Natural killer cell (primary cell): ENCODE measurements at regions not wholly inside any gene's neighbourhood (a gene's known extent, or its start where the extent isn't known, plus 50 kb on each side); places are given as distances from the start of the nearest gene placed in this dataset.
A peak's percentile ranks its signal among the peaks of the same experiment; 100 is the strongest.

ENCODE experiments used
- ATAC-seq, 3 donors: fragments of 150-1000 bp in 2 of 3; fragments of 200-7000 bp in 1 of 3; cut with Tn5 transposase; 1 replicate in 1 of 3; 2 replicates in 2 of 3; pipeline ENCODE4 v1.10.0; 2021; ENCODE audit warnings: mild to moderate bottlenecking in 2 of 3, moderate library complexity in 2 of 3
- DNase-seq, 2 donors: peaks; one replicate each; pipeline versions ENCODE4 v3.0.0 to v3.0.0-alpha.2; 2013 to 2021; ENCODE audit warnings: mixed read lengths in 1 of 2
- H3K27ac ChIP-seq: one replicate; pipeline ENCODE4 v1.5.1; 2013; ENCODE audit warnings: mild to moderate bottlenecking, low read length
- H3K27me3 ChIP-seq: one replicate; pipeline ENCODE4 v1.6.1; 2013; ENCODE audit warnings: low read length; ENCODE audit not compliant: control insufficient read depth, insufficient read depth
- H3K36me3 ChIP-seq: one replicate; pipeline ENCODE4 v1.6.1; 2013; ENCODE audit warnings: low read length; ENCODE audit not compliant: control insufficient read depth, insufficient read depth
- H3K4me1 ChIP-seq: one replicate; pipeline ENCODE4 v1.6.1; 2013; ENCODE audit warnings: low read length; ENCODE audit not compliant: control insufficient read depth, insufficient read depth
- H3K4me3 ChIP-seq: one replicate; pipeline ENCODE4 v1.5.1; 2013; ENCODE audit warnings: low read length
- H3K9me3 ChIP-seq: one replicate; pipeline ENCODE4 v1.6.1; 2013; ENCODE audit warnings: low read length; ENCODE audit not compliant: control insufficient read depth, insufficient read depth
- H3K27ac Mint-ChIP-seq, 2 donors: one replicate each; pipeline ENCODE4 v1.8.0; 2022; ENCODE audit warnings: mild to moderate bottlenecking in 2 of 2, mixed read lengths in 2 of 2, moderate library complexity in 1 of 2
- H3K27me3 Mint-ChIP-seq, 2 donors: one replicate each; pipeline ENCODE4 v1.8.0; 2022; ENCODE audit warnings: low read depth in 2 of 2, mixed read lengths in 2 of 2
- H3K36me3 Mint-ChIP-seq: one replicate; pipeline ENCODE4 v1.8.0; 2022; ENCODE audit warnings: mixed read lengths
- H3K4me1 Mint-ChIP-seq, 2 donors: one replicate each; pipeline ENCODE4 v1.8.0; 2022; ENCODE audit warnings: mixed read lengths in 2 of 2
- H3K4me3 Mint-ChIP-seq: one replicate; pipeline ENCODE4 v1.8.0; 2022; ENCODE audit warnings: mild to moderate bottlenecking, moderate library complexity, mixed read lengths
- H3K9me3 Mint-ChIP-seq, 2 donors: one replicate each; pipeline ENCODE4 v1.8.0; 2022; ENCODE audit warnings: mixed read lengths in 2 of 2
- WGBS: methylation state at CpG from one replicate; pipeline ENCODE4 v1.1.7; 2013; ENCODE audit warnings: missing lambda C conversion rate; ENCODE audit not compliant: insufficient coverage; 5-methylcytosine and 5-hydroxymethylcytosine counted together
- intact Hi-C: fragments of 100-400 bp; cut with micrococcal nuclease; formaldehyde crosslinking; loops from one replicate; pipeline ENCODE4 v1.14.2; 2022
- TF ChIP-seq, protein P1 (sequence below): fragments of 200-600 bp; IDR thresholded peaks from one replicate; pipeline ENCODE4 v1.8.0; 2022; ENCODE audit warnings: antibody characterized with exemption

DNA sequence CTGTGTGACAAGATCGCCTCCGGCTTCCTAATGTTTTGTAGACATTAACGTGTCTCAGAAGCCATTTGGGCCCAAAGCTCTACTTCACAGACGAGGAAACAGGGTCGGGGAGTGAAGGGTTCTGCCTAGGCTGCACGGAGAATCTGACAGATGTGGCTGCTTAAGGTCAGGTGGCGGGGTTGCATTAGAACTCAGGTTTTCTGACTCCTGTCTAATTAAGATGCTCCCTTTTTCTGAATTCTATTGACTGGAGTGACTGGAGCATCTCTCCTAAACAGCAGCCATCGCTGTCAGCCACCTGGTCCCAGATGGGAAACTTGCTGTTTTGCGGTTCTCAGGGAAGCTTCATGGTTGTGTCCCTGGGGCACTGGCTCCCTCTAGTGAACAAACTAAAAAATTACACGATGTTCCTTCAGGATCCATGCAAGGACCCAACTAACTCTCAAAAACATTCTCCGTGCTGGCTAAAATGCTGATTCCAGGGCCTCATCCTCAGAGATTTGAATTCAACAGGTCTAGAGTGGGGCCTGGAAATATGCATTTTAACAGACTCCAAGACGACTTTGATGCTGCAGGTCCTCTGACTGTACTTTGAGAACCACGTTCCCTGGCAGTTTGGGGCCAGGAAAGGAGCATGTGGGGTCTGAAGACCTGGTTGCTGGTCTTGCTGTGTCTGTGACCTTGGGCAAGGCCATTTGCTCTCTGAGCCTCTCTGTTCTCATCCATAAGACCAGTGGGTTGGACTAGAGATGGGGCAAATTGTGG lies 117.4 kb downstream of the IRF8 start:
- H3K36me3 Mint-ChIP-seq, result peaks cover 9% of the 10 kb centered on the region
- Histone ChIP-seq H3K4me3 (no peak overlapping the region), H3K4me1 (peaks cover 26% of the 10 kb centered on the region), H3K27ac (no peak overlapping the region), H3K9me3 (peaks cover 9% of the 10 kb centered on the region), H3K36me3 (no peaks in the 10 kb centered on the region), H3K27me3 (peaks cover 2% of the 10 kb centered on the region)
- DNase-seq, result peak in 1 of 2 donors; percentile 75
- intact Hi-C loops, result loop anchor here (1.0 to 2.0 kb wide), 2 partner anchors 30 to 195 kb away; no protein-coding TSS in a partner anchor
- H3K27me3 Mint-ChIP-seq, result peaks cover 19 to 22% of the 10 kb centered on the region in 2 donors
- H3K27ac Mint-ChIP-seq, result no peak overlapping the region
- 49% methylated on average over 13 of the region's 13 CpGs for WGBS
- TF ChIP-seq, protein P1, sequence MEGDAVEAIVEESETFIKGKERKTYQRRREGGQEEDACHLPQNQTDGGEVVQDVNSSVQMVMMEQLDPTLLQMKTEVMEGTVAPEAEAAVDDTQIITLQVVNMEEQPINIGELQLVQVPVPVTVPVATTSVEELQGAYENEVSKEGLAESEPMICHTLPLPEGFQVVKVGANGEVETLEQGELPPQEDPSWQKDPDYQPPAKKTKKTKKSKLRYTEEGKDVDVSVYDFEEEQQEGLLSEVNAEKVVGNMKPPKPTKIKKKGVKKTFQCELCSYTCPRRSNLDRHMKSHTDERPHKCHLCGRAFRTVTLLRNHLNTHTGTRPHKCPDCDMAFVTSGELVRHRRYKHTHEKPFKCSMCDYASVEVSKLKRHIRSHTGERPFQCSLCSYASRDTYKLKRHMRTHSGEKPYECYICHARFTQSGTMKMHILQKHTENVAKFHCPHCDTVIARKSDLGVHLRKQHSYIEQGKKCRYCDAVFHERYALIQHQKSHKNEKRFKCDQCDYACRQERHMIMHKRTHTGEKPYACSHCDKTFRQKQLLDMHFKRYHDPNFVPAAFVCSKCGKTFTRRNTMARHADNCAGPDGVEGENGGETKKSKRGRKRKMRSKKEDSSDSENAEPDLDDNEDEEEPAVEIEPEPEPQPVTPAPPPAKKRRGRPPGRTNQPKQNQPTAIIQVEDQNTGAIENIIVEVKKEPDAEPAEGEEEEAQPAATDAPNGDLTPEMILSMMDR, result peak; percentile 78
- H3K4me1 Mint-ChIP-seq, result peaks cover 0 to 6% of the 10 kb centered on the region in 2 donors
- peak; percentile 45 to 71 (median 56) for ATAC-seq
- H3K9me3 Mint-ChIP-seq, result peaks cover 8% of the 10 kb centered on the region in 2 donors
- H3K4me3 Mint-ChIP-seq, result no peak overlapping the region

DNA sequence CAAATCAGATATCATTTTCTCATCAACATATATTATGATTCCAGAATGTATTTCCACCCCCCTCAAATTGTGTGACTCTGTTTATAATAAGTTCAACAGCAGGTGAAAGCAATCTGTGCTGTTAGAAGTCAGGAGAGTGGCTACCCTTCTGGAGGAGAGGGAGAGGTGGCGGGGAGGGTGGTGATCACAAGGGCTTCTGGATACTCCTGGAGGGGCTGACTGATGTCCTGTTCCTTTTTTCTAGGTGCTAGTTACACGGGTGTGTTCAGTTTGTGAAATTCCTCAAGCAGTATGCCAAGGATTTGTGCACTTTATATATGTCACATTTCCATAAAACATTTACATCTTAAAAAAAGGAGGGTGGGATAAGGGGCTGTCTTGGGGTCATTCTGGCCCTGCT lies 119.1 kb downstream of the IRF8 start:
- DNase-seq, result no peak
- Histone ChIP-seq H3K4me3 (no peak overlapping the region), H3K27ac (no peak overlapping the region), H3K4me1 (peaks cover 18% of the 10 kb centered on the region), H3K36me3 (no peaks in the 10 kb centered on the region), H3K9me3 (peaks cover 9% of the 10 kb centered on the region), H3K27me3 (peaks cover 2% of the 10 kb centered on the region)
- peaks cover 8% of the 10 kb centered on the region in 2 donors for H3K9me3 Mint-ChIP-seq
- WGBS, result 65% methylated on average over 1 of the region's 2 CpGs
- H3K4me1 Mint-ChIP-seq, result peaks cover 0 to 6% of the 10 kb centered on the region in 2 donors
- H3K4me3 Mint-ChIP-seq, result no peak overlapping the region
- H3K36me3 Mint-ChIP-seq, result peaks cover 9% of the 10 kb centered on the region
- ATAC-seq, result no peak
- peaks cover 19 to 22% of the 10 kb centered on the region in 2 donors for H3K27me3 Mint-ChIP-seq
- intact Hi-C loops, result no loop called here
- TF ChIP-seq, protein P1, result no peak
- no peak overlapping the region for H3K27ac Mint-ChIP-seq

DNA sequence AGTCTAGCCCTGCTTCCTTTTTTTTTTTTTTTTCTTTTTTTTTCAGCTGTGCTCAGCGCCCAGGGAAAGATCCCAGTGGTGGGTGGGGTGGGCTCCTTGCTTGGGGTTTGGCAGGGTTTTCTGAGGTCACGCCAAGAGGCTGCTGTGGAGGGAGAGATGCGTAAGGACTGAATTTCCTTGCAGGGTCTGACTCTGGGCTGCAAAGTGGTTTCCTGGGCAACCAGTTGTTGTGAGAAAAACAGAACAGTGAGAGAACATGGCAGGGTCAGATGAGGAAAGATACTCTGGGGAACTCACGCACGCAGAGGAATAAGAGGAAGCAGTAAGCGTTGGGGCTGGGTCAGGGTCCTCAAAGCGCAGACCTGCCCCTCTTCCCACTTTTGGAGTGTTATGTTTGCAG lies 119.5 kb downstream of the IRF8 start:
- Histone ChIP-seq H3K4me1 (peaks cover 18% of the 10 kb centered on the region), H3K9me3 (peaks cover 9% of the 10 kb centered on the region), H3K36me3 (no peaks in the 10 kb centered on the region), H3K27me3 (peaks cover 2% of the 10 kb centered on the region), H3K27ac (no peak overlapping the region), H3K4me3 (no peak overlapping the region)
- intact Hi-C loops, result no loop called here
- Mint-ChIP-seq H3K36me3 (peaks cover 9% of the 10 kb centered on the region), H3K27me3 (peaks cover 19 to 22% of the 10 kb centered on the region in 2 donors), H3K9me3 (peaks cover 8% of the 10 kb centered on the region in 2 donors), H3K4me3 (no peak overlapping the region), H3K27ac (no peak overlapping the region), H3K4me1 (peaks cover 0 to 6% of the 10 kb centered on the region in 2 donors)
- 0% methylated on average over 5 of the region's 7 CpGs for WGBS
- ATAC-seq (peak; percentile 42 to 68 (median 64)), DNase-seq (peak in 1 of 2 donors; percentile 42)
- TF ChIP-seq, protein P1, result no peak
